ENCODE measurements at regions not wholly inside any gene's neighbourhood (a gene's known extent, or its start where the extent isn't known, plus 50 kb on each side); places are given as distances from the start of the nearest gene placed in this dataset.
"Not testable (repeated sequence)": the region's sequence is repeated elsewhere in the genome, so short reads cannot be mapped to it uniquely, and the experiment has no call there.

- no peak for DNase-seq (ENCODE audit: low spot score)
These were observed 1337.9 kb upstream of the EPHA6 start for GRCh38 chr3:95476534-95476933.

- no peak for DNase-seq (ENCODE audit: low spot score)
These were observed 1308.2 kb upstream of the EPHA6 start for GRCh38 chr3:95506174-95506573.

GRCh38 chr3:95508124-95508523 is 1306.3 kb upstream of the EPHA6 start:
- no peak for DNase-seq (ENCODE audit: low spot score)

GRCh38 chr3:95511828-95512227 is 1302.6 kb upstream of the EPHA6 start:
- no peak for DNase-seq (ENCODE audit: low spot score)

- no peak for DNase-seq (ENCODE audit: low spot score)
These were observed 1300.1 kb upstream of the EPHA6 start for GRCh38 chr3:95514260-95514659.

- DNase-seq (ENCODE audit: low spot score), result no peak
These were observed 1293.0 kb upstream of the EPHA6 start for GRCh38 chr3:95521396-95521795.

GRCh38 chr3:95522449-95522848 is 1291.9 kb upstream of the EPHA6 start:
- no peak for DNase-seq (ENCODE audit: low spot score)

GRCh38 chr3:95539950-95540483 is 1274.4 kb upstream of the EPHA6 start:
- DNase-seq (ENCODE audit: low spot score), result no peak

GRCh38 chr3:95565502-95565901 is 1248.9 kb upstream of the EPHA6 start:
- DNase-seq (ENCODE audit: low spot score), result no peak

- no peak for DNase-seq (ENCODE audit: low spot score)
These were observed 1247.0 kb upstream of the EPHA6 start for GRCh38 chr3:95567346-95567745.

- no peak for DNase-seq (ENCODE audit: low spot score)
These were observed 1227.6 kb upstream of the EPHA6 start for GRCh38 chr3:95586754-95587153.

GRCh38 chr3:95587641-95588040 is 1226.8 kb upstream of the EPHA6 start:
- DNase-seq (ENCODE audit: low spot score), result not testable (repeated sequence)

GRCh38 chr3:95588473-95588872 is 1225.9 kb upstream of the EPHA6 start:
- no peak for DNase-seq (ENCODE audit: low spot score)

GRCh38 chr3:95595416-95596075 is 1218.8 kb upstream of the EPHA6 start:
- no peak for DNase-seq (ENCODE audit: low spot score)

GRCh38 chr3:95607926-95608325 is 1206.5 kb upstream of the EPHA6 start:
- DNase-seq (ENCODE audit: low spot score), result no peak

GRCh38 chr3:95609411-95609810 is 1205.0 kb upstream of the EPHA6 start:
- no peak for DNase-seq (ENCODE audit: low spot score)

GRCh38 chr3:95612611-95613010 is 1201.8 kb upstream of the EPHA6 start:
- no peak for DNase-seq (ENCODE audit: low spot score)

- no peak for DNase-seq (ENCODE audit: low spot score)
These were observed 1200.4 kb upstream of the EPHA6 start for GRCh38 chr3:95613993-95614392.

GRCh38 chr3:95615592-95616310 is 1198.6 kb upstream of the EPHA6 start:
- DNase-seq (ENCODE audit: low spot score), result no peak

- no peak for DNase-seq (ENCODE audit: low spot score)
These were observed 1188.3 kb upstream of the EPHA6 start for GRCh38 chr3:95626107-95626506.

GRCh38 chr3:95627293-95627692 is 1187.1 kb upstream of the EPHA6 start:
- DNase-seq (ENCODE audit: low spot score), result no peak

GRCh38 chr3:95627697-95628096 is 1186.7 kb upstream of the EPHA6 start:
- no peak for DNase-seq (ENCODE audit: low spot score)

- DNase-seq (ENCODE audit: low spot score), result no peak
These were observed 1184.6 kb upstream of the EPHA6 start for GRCh38 chr3:95629802-95630201.

GRCh38 chr3:95645291-95645690 is 1169.1 kb upstream of the EPHA6 start:
- DNase-seq (ENCODE audit: low spot score), result no peak
